ENCODE measurements at regions not wholly inside any gene's neighbourhood (a gene's known extent, or its start where the extent isn't known, plus 50 kb on each side); places are given as distances from the start of the nearest gene placed in this dataset.
"Not testable (repeated sequence)": the region's sequence is repeated elsewhere in the genome, so short reads cannot be mapped to it uniquely, and the experiment has no call there.

- H3K9ac ChIP-seq (ENCODE audit: low read length) = not testable (repeated sequence)
Measured at GRCh38 chr11:67940440-67940839, 63.5 kb downstream of the UNC93B1 start.

GRCh38 chr11:67938964-67939363, 64.9 kb downstream of the UNC93B1 start:
- H3K9ac ChIP-seq (ENCODE audit: low read length); H3K27ac ChIP-seq (ENCODE audit: low read depth, low read length); H3K4me3 ChIP-seq (ENCODE audit: low read length); H3K4me1 ChIP-seq (ENCODE audit: control insufficient read depth, insufficient read depth, low read length); H3K27me3 ChIP-seq (ENCODE audit: control insufficient read depth, insufficient read depth, low read length); H3K36me3 ChIP-seq (ENCODE audit: control insufficient read depth, insufficient read depth, low read length): not testable (repeated sequence)

More at GRCh38 chr11:67940440-67940839, 63.5 kb downstream of the UNC93B1 start:
- not testable (repeated sequence) for H3K4me1 ChIP-seq (ENCODE audit: control insufficient read depth, insufficient read depth, low read length); H3K4me3 ChIP-seq (ENCODE audit: low read length); H3K27me3 ChIP-seq (ENCODE audit: control insufficient read depth, insufficient read depth, low read length); H3K27ac ChIP-seq (ENCODE audit: low read depth, low read length); H3K36me3 ChIP-seq (ENCODE audit: control insufficient read depth, insufficient read depth, low read length)

DNA sequence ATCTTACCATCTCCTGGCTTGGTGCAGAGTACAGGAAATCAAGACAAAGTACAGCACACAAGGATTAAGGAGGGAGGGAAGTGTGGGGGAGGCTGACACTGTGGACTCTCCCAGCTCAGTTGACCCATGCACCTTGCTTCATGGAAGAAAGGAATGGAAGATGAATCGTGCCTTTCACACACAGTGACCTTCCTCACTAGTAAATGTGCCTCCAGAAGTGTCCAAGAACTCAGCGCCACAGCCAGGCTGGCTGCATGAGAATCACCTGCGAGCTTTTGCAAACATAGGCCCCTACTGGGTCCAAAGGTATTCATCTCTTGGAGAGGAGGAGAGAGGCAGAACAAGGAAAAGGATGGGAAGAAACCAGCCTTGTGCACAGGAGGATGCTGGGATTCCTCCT, 65.5 kb downstream of the UNC93B1 start:
- H3K4me1 ChIP-seq (ENCODE audit: control insufficient read depth, insufficient read depth, low read length); H3K36me3 ChIP-seq (ENCODE audit: control insufficient read depth, insufficient read depth, low read length); H3K9ac ChIP-seq (ENCODE audit: low read length): not testable (repeated sequence)

DNA sequence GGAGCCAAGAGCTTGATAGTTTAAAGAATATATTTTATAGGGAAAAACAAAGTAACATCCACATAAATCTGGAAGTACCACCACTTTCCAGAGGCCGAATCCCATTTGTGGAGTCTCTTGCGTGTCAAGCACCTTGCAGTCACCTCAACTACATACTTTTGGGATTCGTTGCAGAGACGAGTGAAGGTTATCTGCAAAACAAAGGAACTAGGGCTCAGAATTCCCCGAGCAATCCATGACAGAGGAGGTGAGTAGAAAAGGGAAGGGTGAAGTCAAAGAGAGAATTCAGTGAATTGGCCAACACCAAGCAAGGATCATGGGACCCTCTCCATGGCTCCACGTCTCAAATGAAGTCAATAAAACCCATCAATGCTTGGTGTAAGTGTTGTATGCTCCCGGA, 80.3 kb downstream of the UNC93B1 start:
- not testable (repeated sequence) for H3K9ac ChIP-seq (ENCODE audit: low read length); H3K27ac ChIP-seq (ENCODE audit: low read depth, low read length); H3K36me3 ChIP-seq (ENCODE audit: control insufficient read depth, insufficient read depth, low read length); H3K27me3 ChIP-seq (ENCODE audit: control insufficient read depth, insufficient read depth, low read length); H3K4me3 ChIP-seq (ENCODE audit: low read length); H3K4me1 ChIP-seq (ENCODE audit: control insufficient read depth, insufficient read depth, low read length)

More for the DNA sequence above, 65.5 kb downstream of the UNC93B1 start:
- not testable (repeated sequence) for H3K27ac ChIP-seq (ENCODE audit: low read depth, low read length); H3K27me3 ChIP-seq (ENCODE audit: control insufficient read depth, insufficient read depth, low read length); H3K4me3 ChIP-seq (ENCODE audit: low read length)

GRCh38 chr11:67920546-67920945, 83.4 kb downstream of the UNC93B1 start:
- not testable (repeated sequence) for H3K9ac ChIP-seq (ENCODE audit: low read length); H3K27ac ChIP-seq (ENCODE audit: low read depth, low read length); H3K36me3 ChIP-seq (ENCODE audit: control insufficient read depth, insufficient read depth, low read length); H3K4me1 ChIP-seq (ENCODE audit: control insufficient read depth, insufficient read depth, low read length); H3K4me3 ChIP-seq (ENCODE audit: low read length); H3K27me3 ChIP-seq (ENCODE audit: control insufficient read depth, insufficient read depth, low read length)

GRCh38 chr11:67912184-67912583, 91.7 kb downstream of the UNC93B1 start:
- not testable (repeated sequence) for H3K27me3 ChIP-seq (ENCODE audit: control insufficient read depth, insufficient read depth, low read length); H3K4me1 ChIP-seq (ENCODE audit: control insufficient read depth, insufficient read depth, low read length); H3K27ac ChIP-seq (ENCODE audit: low read depth, low read length); H3K9ac ChIP-seq (ENCODE audit: low read length); H3K36me3 ChIP-seq (ENCODE audit: control insufficient read depth, insufficient read depth, low read length); H3K4me3 ChIP-seq (ENCODE audit: low read length)

DNA sequence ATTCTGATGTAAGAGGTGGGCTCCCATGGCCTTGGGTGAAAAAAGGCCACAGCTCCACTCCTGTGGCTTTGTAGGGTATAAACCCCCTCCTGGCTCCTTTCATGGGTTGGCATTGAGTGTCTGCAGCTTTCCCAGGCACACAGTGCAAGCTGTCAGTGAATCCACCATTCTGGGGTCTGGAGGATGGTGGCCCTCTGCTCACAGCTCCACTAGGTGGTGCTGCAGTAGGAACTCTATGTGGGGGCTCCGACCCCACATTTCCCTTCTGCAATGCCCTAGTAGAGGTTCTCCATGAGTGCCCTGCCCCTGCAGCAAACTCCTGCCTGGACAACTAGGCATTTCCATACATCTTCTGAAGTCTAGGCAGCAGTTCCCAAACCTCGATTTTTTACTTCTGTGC, 92.7 kb downstream of the UNC93B1 start:
- not testable (repeated sequence) for H3K4me1 ChIP-seq (ENCODE audit: control insufficient read depth, insufficient read depth, low read length); H3K36me3 ChIP-seq (ENCODE audit: control insufficient read depth, insufficient read depth, low read length); H3K27me3 ChIP-seq (ENCODE audit: control insufficient read depth, insufficient read depth, low read length); H3K27ac ChIP-seq (ENCODE audit: low read depth, low read length); H3K9ac ChIP-seq (ENCODE audit: low read length); H3K4me3 ChIP-seq (ENCODE audit: low read length)

DNA sequence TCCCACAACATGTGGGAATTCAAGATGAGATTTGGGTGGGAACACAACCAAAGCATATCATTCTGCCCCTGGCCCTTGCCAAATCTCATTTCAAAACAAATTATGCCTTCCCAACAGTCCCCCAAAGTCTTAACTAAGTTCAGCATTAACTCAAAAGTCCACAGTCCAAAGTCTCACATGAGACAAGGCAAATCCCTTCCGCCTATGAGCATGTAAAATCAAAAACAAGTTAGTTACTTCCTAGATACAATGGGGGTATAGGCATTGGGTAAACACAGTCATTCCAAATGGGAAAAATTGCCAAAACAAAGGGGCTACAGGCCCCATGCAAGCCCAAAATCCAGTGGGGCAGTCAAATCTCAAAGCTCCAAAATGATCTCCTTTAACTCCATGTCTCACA, 93.1 kb downstream of the UNC93B1 start:
- H3K27ac ChIP-seq (ENCODE audit: low read depth, low read length) = not testable (repeated sequence)

GRCh38 chr11:67906969-67907368, 96.9 kb downstream of the UNC93B1 start:
- H3K36me3 ChIP-seq (ENCODE audit: control insufficient read depth, insufficient read depth, low read length); H3K27me3 ChIP-seq (ENCODE audit: control insufficient read depth, insufficient read depth, low read length); H3K4me1 ChIP-seq (ENCODE audit: control insufficient read depth, insufficient read depth, low read length); H3K4me3 ChIP-seq (ENCODE audit: low read length); H3K9ac ChIP-seq (ENCODE audit: low read length); H3K27ac ChIP-seq (ENCODE audit: low read depth, low read length): not testable (repeated sequence)

More for the DNA sequence above, 93.1 kb downstream of the UNC93B1 start:
- H3K27me3 ChIP-seq (ENCODE audit: control insufficient read depth, insufficient read depth, low read length); H3K4me1 ChIP-seq (ENCODE audit: control insufficient read depth, insufficient read depth, low read length); H3K4me3 ChIP-seq (ENCODE audit: low read length); H3K36me3 ChIP-seq (ENCODE audit: control insufficient read depth, insufficient read depth, low read length); H3K9ac ChIP-seq (ENCODE audit: low read length): not testable (repeated sequence)

GRCh38 chr11:67899462-67899861, 104.4 kb downstream of the UNC93B1 start:
- not testable (repeated sequence) for H3K27ac ChIP-seq (ENCODE audit: low read depth, low read length); H3K9ac ChIP-seq (ENCODE audit: low read length); H3K4me1 ChIP-seq (ENCODE audit: control insufficient read depth, insufficient read depth, low read length); H3K4me3 ChIP-seq (ENCODE audit: low read length); H3K27me3 ChIP-seq (ENCODE audit: control insufficient read depth, insufficient read depth, low read length); H3K36me3 ChIP-seq (ENCODE audit: control insufficient read depth, insufficient read depth, low read length)

- not testable (repeated sequence) for H3K4me3 ChIP-seq (ENCODE audit: low read length); H3K4me1 ChIP-seq (ENCODE audit: control insufficient read depth, insufficient read depth, low read length); H3K9ac ChIP-seq (ENCODE audit: low read length); H3K36me3 ChIP-seq (ENCODE audit: control insufficient read depth, insufficient read depth, low read length); H3K27ac ChIP-seq (ENCODE audit: low read depth, low read length); H3K27me3 ChIP-seq (ENCODE audit: control insufficient read depth, insufficient read depth, low read length)
Measured at GRCh38 chr11:67893487-67893886, 110.4 kb downstream of the UNC93B1 start.

- H3K4me1 ChIP-seq (ENCODE audit: control insufficient read depth, insufficient read depth, low read length); H3K27ac ChIP-seq (ENCODE audit: low read depth, low read length); H3K9ac ChIP-seq (ENCODE audit: low read length): not testable (repeated sequence)
Measured at GRCh38 chr11:67889646-67890045, 114.3 kb downstream of the UNC93B1 start.

DNA sequence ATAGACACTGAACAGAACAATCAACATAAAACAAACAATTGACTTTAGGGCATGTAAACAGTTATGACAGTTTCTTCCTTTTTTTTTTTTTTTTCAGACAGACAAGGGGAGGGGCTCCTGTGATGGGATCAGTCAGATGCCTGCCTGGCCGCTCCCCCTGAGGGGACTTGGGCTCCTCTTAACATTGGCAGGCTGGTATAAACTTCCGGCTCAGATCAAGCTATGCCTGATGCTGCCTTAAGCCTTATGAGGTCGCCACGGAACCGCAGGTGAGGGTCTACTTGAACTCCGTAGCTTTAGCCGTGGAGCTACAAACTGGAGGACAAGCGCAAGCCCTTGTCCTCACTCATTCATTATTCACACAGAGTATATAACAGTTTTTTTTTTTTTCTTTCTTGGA, 115.8 kb downstream of the UNC93B1 start:
- H3K36me3 ChIP-seq (ENCODE audit: control insufficient read depth, insufficient read depth, low read length); H3K4me1 ChIP-seq (ENCODE audit: control insufficient read depth, insufficient read depth, low read length); H3K27me3 ChIP-seq (ENCODE audit: control insufficient read depth, insufficient read depth, low read length); H3K27ac ChIP-seq (ENCODE audit: low read depth, low read length); H3K9ac ChIP-seq (ENCODE audit: low read length); H3K4me3 ChIP-seq (ENCODE audit: low read length): not testable (repeated sequence)

More at GRCh38 chr11:67889646-67890045, 114.3 kb downstream of the UNC93B1 start:
- not testable (repeated sequence) for H3K27me3 ChIP-seq (ENCODE audit: control insufficient read depth, insufficient read depth, low read length); H3K4me3 ChIP-seq (ENCODE audit: low read length); H3K36me3 ChIP-seq (ENCODE audit: control insufficient read depth, insufficient read depth, low read length)

DNA sequence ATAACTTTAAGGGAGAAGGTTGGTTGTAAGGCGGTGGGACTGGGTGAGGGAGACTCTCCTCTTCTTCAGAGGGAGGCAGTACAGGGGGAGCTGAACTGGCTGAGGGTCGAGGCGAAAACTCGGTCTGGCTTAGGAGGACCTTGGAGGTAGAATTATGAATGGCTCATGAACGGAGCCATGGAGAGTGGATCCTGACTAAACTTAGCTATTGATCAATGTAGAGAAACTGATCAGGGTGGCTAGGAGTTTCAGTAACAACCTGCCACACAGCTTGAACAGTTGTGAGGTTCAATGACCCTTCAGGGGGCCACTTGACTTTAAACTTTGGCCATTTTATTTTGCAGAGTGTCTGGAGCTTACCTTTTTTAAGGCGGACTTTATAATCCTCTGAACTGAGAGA, 117.2 kb downstream of the UNC93B1 start:
- H3K36me3 ChIP-seq (ENCODE audit: control insufficient read depth, insufficient read depth, low read length); H3K27ac ChIP-seq (ENCODE audit: low read depth, low read length); H3K4me3 ChIP-seq (ENCODE audit: low read length); H3K9ac ChIP-seq (ENCODE audit: low read length); H3K4me1 ChIP-seq (ENCODE audit: control insufficient read depth, insufficient read depth, low read length); H3K27me3 ChIP-seq (ENCODE audit: control insufficient read depth, insufficient read depth, low read length): not testable (repeated sequence)
